SJSA1 (cell line): ENCODE measurements at regions not wholly inside any gene's neighbourhood (a gene's known extent, or its start where the extent isn't known, plus 50 kb on each side); places are given as distances from the start of the nearest gene placed in this dataset.

Experiments used
- DNase-seq, 2 experiments: peaks; one replicate each; pipeline ENCODE4 v3.0.0-alpha.2; 2015 to 2020; ENCODE audit warnings: low spot score in 2 of 2, low read depth in 1 of 2
- H3K27ac ChIP-seq: fragments of 250-450 bp; sonication (Bioruptor Pico); 2 replicates; pipeline ENCODE4 v1.5.1; 2020; ENCODE audit warnings: mild to moderate bottlenecking, moderate library complexity
- H3K27me3 ChIP-seq: fragments of 250-450 bp; sonication (Bioruptor Pico); replicated peaks from 2 replicates; pipeline ENCODE4 v1.5.1; 2020; ENCODE audit warnings: mild to moderate bottlenecking, moderate library complexity
- H3K36me3 ChIP-seq: fragments of 250-450 bp; sonication (Bioruptor Pico); 2 replicates; pipeline ENCODE4 v1.5.1; 2020; ENCODE audit warnings: mild to moderate bottlenecking
- H3K4me1 ChIP-seq: fragments of 250-450 bp; sonication (Bioruptor Pico); replicated peaks from 2 replicates; pipeline ENCODE4 v1.6.1; 2021; ENCODE audit warnings: mild to moderate bottlenecking
- H3K4me3 ChIP-seq: fragments of 250-450 bp; sonication (Bioruptor Pico); 2 replicates; pipeline ENCODE4 v1.5.1; 2020; ENCODE audit warnings: mild to moderate bottlenecking
- H3K9me3 ChIP-seq: fragments of 250-450 bp; sonication (Bioruptor Pico); replicated peaks from 2 replicates; pipeline ENCODE4 v1.5.1; 2020; ENCODE audit warnings: mild to moderate bottlenecking

DNA sequence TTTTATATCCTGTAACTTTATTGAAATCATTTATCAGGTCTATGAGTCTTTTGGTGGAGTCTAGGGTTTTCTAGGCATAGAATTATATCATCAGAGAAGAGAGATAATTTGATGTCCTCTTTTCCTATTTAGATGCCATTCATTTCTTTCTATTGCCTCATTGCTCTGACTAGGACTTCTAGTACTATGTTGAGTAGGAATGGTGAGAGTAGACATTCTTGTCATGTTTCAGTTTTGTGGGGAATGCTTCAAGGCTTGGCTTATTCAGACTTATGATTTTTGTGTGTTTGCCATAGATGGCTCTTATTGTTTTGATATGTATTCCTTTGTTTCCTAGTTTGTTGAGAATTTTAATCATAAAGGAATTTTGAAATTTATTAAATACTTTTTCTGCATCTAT, 1078.3 kb downstream of the FAM181B start:
- Histone ChIP-seq H3K9me3 (no peaks in the 10 kb centered on the region), H3K27me3 (no peaks in the 10 kb centered on the region), H3K4me1 (no peaks in the 10 kb centered on the region), H3K4me3 (no peak overlapping the region), H3K27ac (no peak overlapping the region), H3K36me3 (no peaks in the 10 kb centered on the region)
- DNase-seq, result no peak

DNA sequence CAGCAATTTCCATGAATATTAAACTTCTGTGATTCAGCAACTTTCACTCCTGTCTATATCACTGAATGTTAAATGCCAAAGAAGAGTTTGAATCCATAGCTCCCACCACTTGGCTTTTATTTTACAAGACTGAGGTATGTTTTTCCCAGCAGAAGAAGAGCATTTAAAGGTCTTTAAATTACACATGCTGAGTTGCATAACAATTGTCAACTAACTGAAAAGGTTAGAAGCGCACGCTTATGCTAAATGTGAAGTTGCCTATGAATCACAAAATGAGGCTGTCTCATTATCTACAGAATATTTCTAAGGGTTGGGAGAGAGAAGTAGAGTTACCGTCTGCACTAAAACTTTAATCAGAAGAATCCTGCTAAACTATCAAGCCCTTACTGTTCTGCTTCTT, 1086.3 kb downstream of the FAM181B start:
- Histone ChIP-seq H3K4me3 (no peak overlapping the region), H3K4me1 (no peaks in the 10 kb centered on the region), H3K36me3 (no peaks in the 10 kb centered on the region), H3K27ac (no peak overlapping the region), H3K9me3 (no peaks in the 10 kb centered on the region), H3K27me3 (no peaks in the 10 kb centered on the region)
- no peak for DNase-seq

GRCh38 chr11:81644239-81644840, 1089.3 kb downstream of the FAM181B start:
- Histone ChIP-seq H3K27me3 (no peaks in the 10 kb centered on the region), H3K36me3 (no peaks in the 10 kb centered on the region), H3K27ac (no peak overlapping the region), H3K4me3 (no peak overlapping the region), H3K9me3 (no peaks in the 10 kb centered on the region), H3K4me1 (no peaks in the 10 kb centered on the region)
- DNase-seq, result peak in 1 of 2 experiments; percentile 0

DNA sequence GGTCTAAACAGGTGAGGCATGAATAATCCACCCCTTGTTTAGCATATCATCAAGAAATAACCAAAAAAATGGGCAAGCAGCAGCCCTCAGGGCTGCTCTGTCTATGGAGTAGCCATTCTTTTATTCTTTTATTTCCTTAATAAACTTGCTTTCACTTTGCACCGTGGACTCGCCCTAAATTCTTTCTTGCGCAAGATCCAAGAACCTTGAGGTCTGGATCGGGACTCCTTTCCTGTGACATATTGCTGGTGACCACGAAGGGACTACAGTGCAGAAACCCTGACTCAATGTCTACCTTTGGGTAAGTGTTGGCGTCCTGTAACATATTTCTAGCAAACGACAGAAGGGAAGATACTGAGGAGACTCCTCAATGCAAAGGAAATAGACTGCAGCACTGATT, 1099.2 kb downstream of the FAM181B start:
- no peak for DNase-seq
- H3K4me3 ChIP-seq, result no peak overlapping the region
- H3K9me3 ChIP-seq, result no peaks in the 10 kb centered on the region
- no peaks in the 10 kb centered on the region for H3K36me3 ChIP-seq
- no peaks in the 10 kb centered on the region for H3K4me1 ChIP-seq
- H3K27me3 ChIP-seq, result no peaks in the 10 kb centered on the region
- no peak overlapping the region for H3K27ac ChIP-seq

DNA sequence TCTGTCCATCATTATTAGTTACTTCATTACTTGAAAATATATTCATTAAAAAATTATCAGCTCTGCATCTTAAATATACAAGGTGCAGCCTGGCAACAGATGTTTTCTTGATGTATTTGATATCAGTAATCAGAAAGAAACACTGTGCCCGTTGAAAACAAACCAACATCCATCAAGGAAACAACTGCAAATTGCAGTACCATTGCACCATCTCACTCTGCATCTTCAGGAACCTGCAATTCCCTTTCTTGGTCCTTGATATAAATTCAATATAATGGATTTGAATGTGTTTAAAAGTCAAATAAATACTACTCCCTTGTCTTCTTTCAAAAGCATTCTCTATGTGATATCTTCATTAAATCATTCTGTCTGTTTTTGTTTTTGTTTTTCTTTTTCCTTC, 1131.2 kb downstream of the FAM181B start:
- H3K36me3 ChIP-seq, result no peaks in the 10 kb centered on the region
- no peak for DNase-seq
- H3K4me1 ChIP-seq, result no peaks in the 10 kb centered on the region
- H3K27me3 ChIP-seq, result no peaks in the 10 kb centered on the region
- H3K27ac ChIP-seq, result no peak overlapping the region
- no peak overlapping the region for H3K4me3 ChIP-seq
- no peaks in the 10 kb centered on the region for H3K9me3 ChIP-seq

GRCh38 chr11:81596704-81597103, 1137.0 kb downstream of the FAM181B start:
- no peaks in the 10 kb centered on the region for H3K36me3 ChIP-seq
- H3K9me3 ChIP-seq, result no peaks in the 10 kb centered on the region
- H3K4me3 ChIP-seq, result no peak overlapping the region
- no peaks in the 10 kb centered on the region for H3K4me1 ChIP-seq
- no peak for DNase-seq
- no peaks in the 10 kb centered on the region for H3K27me3 ChIP-seq
- no peak overlapping the region for H3K27ac ChIP-seq

DNA sequence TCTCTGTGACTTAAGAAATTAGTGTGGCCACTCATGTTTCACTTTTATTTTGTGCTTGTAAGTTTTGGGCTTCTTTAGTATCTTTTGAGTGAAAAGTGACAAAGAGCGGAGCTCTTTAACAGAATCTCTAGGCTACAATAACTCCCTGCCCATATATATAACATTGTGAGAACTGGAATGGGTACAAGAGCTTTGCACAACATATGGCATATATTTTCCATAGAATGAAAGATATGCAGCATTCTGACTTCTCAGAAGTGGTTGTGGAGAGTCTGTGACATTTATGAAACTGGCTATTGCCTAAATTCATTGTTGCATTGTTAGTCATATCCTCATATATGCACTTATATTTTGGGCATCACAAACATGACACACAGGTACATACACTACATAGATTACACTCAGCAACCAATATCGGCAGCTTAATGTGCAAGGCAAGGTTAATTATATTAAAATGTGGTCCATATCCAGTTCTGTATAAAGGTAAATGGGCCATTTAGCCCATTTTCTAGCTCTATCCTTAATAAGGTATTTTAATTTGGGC, 1148.2 kb downstream of the FAM181B start:
- H3K27me3 ChIP-seq, result no peaks in the 10 kb centered on the region
- no peak overlapping the region for H3K27ac ChIP-seq
- H3K36me3 ChIP-seq, result no peaks in the 10 kb centered on the region
- no peaks in the 10 kb centered on the region for H3K9me3 ChIP-seq
- no peaks in the 10 kb centered on the region for H3K4me1 ChIP-seq
- H3K4me3 ChIP-seq, result no peak overlapping the region
- no peak for DNase-seq

GRCh38 chr11:81579339-81579738, 1154.3 kb downstream of the FAM181B start:
- Histone ChIP-seq H3K27ac (no peak overlapping the region), H3K4me1 (no peaks in the 10 kb centered on the region), H3K27me3 (no peaks in the 10 kb centered on the region), H3K4me3 (no peak overlapping the region), H3K9me3 (no peaks in the 10 kb centered on the region), H3K36me3 (no peaks in the 10 kb centered on the region)
- no peak for DNase-seq

- no peaks in the 10 kb centered on the region for H3K36me3 ChIP-seq
- H3K27me3 ChIP-seq, result no peaks in the 10 kb centered on the region
These were observed 1155.1 kb downstream of the FAM181B start for GRCh38 chr11:81578571-81578970.

GRCh38 chr11:81574301-81574700, 1159.4 kb downstream of the FAM181B start:
- DNase-seq, result no peak
- H3K4me1 ChIP-seq, result no peaks in the 10 kb centered on the region
- no peak overlapping the region for H3K4me3 ChIP-seq
- no peaks in the 10 kb centered on the region for H3K27me3 ChIP-seq
- H3K36me3 ChIP-seq, result no peaks in the 10 kb centered on the region
- no peaks in the 10 kb centered on the region for H3K9me3 ChIP-seq
- no peak overlapping the region for H3K27ac ChIP-seq

More at GRCh38 chr11:81578571-81578970, 1155.1 kb downstream of the FAM181B start:
- H3K9me3 ChIP-seq, result no peaks in the 10 kb centered on the region
- H3K27ac ChIP-seq, result no peak overlapping the region
- H3K4me3 ChIP-seq, result no peak overlapping the region
- DNase-seq, result no peak
- no peaks in the 10 kb centered on the region for H3K4me1 ChIP-seq

DNA sequence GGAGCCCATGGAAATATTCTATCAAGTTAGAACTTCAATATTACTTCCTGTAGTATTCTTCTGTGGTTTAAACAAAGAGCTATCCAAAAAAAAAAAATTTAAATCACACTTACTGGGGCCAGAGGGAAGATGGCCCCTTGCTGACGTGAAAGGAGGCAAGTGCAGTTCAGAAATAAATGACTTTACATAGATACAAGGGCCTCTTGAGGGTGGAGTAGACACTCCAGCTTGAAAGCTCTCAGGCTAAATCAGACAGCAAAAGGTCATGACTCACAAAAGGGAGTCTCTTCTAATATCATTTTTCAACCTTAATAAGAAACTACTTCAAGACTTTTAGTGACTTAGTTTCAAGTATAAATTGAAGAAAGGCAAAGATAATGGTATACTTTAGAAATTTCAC, 1160.3 kb downstream of the FAM181B start:
- Histone ChIP-seq H3K27ac (no peak overlapping the region), H3K27me3 (no peaks in the 10 kb centered on the region), H3K9me3 (no peaks in the 10 kb centered on the region), H3K4me1 (no peaks in the 10 kb centered on the region), H3K4me3 (no peak overlapping the region), H3K36me3 (no peaks in the 10 kb centered on the region)
- no peak for DNase-seq

DNA sequence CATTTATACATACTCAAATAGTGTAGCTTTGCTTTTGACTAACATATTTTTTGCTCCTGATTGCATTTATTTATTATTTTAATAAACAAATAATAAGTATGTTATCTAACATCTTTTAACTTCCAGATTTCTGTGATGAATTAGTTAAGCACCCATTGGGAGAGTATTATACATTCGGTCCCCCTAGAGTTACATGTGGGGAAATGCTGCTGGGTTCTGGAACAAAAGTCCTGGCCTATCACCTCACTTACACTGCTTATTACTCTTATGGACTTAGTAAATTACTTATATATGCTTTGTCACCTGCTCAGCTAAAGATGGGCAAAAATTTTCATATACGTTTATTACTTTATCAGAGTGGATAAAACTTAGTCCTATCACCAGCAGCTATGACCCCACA, 1163.0 kb downstream of the FAM181B start:
- no peak overlapping the region for H3K4me3 ChIP-seq
- no peaks in the 10 kb centered on the region for H3K4me1 ChIP-seq
- H3K9me3 ChIP-seq, result no peaks in the 10 kb centered on the region
- H3K27me3 ChIP-seq, result no peaks in the 10 kb centered on the region
- no peak for DNase-seq
- no peaks in the 10 kb centered on the region for H3K36me3 ChIP-seq
- H3K27ac ChIP-seq, result no peak overlapping the region

- DNase-seq, result no peak
- Histone ChIP-seq H3K9me3 (no peaks in the 10 kb centered on the region), H3K27me3 (no peaks in the 10 kb centered on the region), H3K4me1 (no peaks in the 10 kb centered on the region), H3K27ac (no peak overlapping the region), H3K36me3 (no peaks in the 10 kb centered on the region), H3K4me3 (no peak overlapping the region)
These were observed 1163.7 kb downstream of the FAM181B start for GRCh38 chr11:81569999-81570398.

DNA sequence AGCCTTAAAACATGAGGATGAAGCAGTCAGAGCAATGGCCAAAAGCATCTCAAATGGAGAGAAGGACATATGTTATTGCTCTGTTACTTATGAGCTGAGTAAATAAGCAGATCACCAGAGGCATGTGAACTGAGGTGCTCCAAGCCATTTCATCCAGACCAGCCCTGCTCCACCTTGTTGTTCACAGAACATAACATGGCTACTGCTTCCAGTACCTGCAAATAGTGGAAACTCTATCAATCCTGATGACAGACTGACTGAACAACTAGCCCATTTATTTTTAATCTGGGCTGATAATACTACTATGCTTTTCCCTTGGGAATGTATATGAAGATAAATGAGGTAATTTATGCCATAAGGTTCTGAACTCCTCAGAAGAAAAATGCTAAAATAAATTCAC, 1164.7 kb downstream of the FAM181B start:
- DNase-seq, result no peak

GRCh38 chr11:81548123-81548522, 1185.5 kb downstream of the FAM181B start:
- Histone ChIP-seq H3K27ac (no peak overlapping the region), H3K4me1 (no peaks in the 10 kb centered on the region), H3K9me3 (no peaks in the 10 kb centered on the region), H3K4me3 (no peak overlapping the region), H3K36me3 (no peaks in the 10 kb centered on the region), H3K27me3 (no peaks in the 10 kb centered on the region)
- no peak for DNase-seq

More for the DNA sequence above, 1164.7 kb downstream of the FAM181B start:
- Histone ChIP-seq H3K27me3 (no peaks in the 10 kb centered on the region), H3K36me3 (no peaks in the 10 kb centered on the region), H3K4me3 (no peak overlapping the region), H3K9me3 (no peaks in the 10 kb centered on the region), H3K27ac (no peak overlapping the region), H3K4me1 (no peaks in the 10 kb centered on the region)
